SIG-M5 treated with dmso at 0.1 percent for 504 hours (cell line): ENCODE measurements at regions not wholly inside any gene's neighbourhood (a gene's known extent, or its start where the extent isn't known, plus 50 kb on each side); places are given as distances from the start of the nearest gene placed in this dataset.
"Not testable (repeated sequence)": the region's sequence is repeated elsewhere in the genome, so short reads cannot be mapped to it uniquely, and the experiment has no call there.

Experiments
- DNase-seq: peaks from one replicate; lab custom pipeline; 2025; ENCODE audit not compliant: unreplicated experiment; lab: John Stamatoyannopoulos, UW

DNA sequence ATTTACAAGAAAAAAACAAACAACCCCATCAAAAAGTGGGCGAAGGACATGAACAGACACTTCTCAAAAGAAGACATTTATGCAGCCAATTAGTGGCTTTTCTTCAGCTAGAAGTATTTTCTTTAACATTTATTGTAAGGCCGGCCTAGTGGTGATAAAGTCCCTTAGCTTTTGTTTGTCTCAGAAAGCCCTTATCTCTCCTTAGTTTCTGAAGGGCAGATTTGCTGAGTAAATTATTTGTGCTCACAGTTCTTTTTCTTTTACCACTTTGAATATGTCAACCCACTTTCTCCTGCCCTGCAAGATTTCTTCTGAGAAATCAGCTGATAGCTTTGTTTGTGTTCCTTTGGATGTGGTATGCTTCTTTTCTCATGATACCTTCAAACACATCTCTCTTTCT, 344.0 kb upstream of the SYNCRIP start:
- DNase-seq: no peak

GRCh38 chr6:85983032-85983659, 340.5 kb upstream of the SYNCRIP start:
- DNase-seq: no peak

DNA sequence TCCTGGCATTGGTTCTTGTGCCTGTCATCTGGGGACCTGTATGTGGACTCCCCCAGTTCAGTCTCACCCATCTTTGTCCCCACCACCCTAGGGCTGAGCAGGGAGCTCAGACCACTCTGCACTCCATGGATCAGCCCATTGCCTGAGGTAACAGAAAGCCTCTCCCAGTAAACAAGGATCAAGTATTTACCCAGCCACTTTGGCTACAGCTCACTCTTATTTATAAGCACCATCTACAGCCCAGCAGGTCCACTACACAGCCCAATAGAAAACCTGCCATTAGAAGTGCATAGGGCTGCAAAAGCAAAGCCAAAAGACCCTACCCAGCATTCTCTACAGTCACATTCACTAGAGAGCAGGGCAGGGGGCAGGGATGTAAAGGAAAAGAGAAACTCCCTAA, 335.0 kb upstream of the SYNCRIP start:
- no peak for DNase-seq

GRCh38 chr6:85975957-85976356, 333.3 kb upstream of the SYNCRIP start:
- DNase-seq: no peak

DNA sequence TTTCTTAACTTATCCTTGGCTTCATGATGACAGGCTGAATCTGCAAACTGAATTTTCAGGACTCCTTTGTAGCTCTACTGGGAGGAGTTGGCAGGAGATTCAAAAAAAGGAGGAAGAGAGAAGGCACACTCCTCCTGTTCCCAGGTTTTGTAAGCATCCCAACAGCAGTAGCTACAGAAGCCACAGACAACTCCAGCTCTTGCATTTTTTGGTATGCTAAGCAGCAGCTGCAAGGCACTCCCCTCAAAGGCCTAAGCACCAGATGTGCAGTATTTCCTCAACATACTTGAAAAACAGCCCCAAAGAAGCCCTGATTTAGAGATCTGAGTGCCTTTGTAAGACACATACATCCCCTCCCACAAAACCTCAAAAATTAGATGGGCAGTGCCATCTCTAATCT, 328.6 kb upstream of the SYNCRIP start:
- no peak for DNase-seq

- no peak for DNase-seq
Observed at GRCh38 chr6:85966828-85967227, 324.1 kb upstream of the SYNCRIP start.

DNA sequence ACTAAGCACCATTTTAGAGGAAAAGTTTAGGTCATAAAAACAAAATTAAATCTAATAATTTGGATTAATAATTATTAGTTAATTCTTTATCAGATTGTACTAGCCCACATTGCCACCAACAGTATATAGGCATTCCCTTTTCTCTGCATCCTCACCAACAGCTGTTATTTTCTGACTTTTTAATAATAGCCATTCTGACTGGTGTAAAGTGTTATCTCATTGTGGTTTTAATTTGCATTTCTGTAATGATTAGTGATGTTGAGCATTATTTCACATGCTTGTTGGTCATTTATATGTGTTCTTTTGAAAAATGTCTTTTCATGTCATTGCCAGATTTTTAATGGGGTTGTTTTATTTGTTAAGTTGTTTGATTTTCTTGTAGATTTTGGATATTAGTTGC, 319.1 kb upstream of the SYNCRIP start:
- DNase-seq: no peak

GRCh38 chr6:85961125-85961524, 318.4 kb upstream of the SYNCRIP start:
- DNase-seq: no peak

DNA sequence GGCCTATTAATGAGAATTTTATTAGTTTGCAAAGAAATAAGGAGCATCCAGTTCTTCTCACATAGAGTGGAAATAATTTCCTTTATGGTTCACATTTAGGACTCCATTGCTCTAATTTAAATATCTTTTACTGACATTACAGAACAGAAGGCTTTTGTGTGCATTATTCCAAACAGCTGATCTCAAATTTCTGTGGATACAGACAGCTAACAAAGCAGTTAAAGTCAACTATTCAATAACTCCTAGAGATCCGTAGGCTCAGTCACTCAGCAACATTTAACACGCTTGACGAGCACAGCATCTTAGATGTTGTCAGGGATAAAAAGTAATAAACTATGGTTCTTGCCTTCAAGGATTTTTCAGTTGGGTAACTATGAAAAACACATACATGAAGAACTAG, 305.8 kb upstream of the SYNCRIP start:
- no peak for DNase-seq

GRCh38 chr6:85945459-85946185, 302.9 kb upstream of the SYNCRIP start:
- no peak for DNase-seq

DNA sequence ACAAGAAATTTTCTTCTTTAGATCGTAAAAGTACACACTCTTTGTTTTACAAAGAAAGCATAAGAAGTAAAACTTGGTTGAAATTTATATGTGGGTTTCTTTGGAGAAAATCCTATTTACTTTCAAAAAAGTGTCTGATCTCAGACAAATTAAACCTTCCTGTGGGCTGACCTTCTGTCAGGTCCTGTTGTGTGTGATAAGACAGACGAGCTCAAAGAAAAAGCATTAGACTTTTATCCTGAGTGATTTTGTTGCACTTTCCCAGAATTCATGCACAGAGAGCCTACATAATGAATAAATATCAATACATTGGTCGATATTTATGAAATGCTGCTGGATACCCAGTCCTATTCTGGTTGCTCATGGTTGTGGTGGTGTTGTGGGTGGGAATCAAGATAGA, 302.1 kb upstream of the SYNCRIP start:
- no peak for DNase-seq

DNA sequence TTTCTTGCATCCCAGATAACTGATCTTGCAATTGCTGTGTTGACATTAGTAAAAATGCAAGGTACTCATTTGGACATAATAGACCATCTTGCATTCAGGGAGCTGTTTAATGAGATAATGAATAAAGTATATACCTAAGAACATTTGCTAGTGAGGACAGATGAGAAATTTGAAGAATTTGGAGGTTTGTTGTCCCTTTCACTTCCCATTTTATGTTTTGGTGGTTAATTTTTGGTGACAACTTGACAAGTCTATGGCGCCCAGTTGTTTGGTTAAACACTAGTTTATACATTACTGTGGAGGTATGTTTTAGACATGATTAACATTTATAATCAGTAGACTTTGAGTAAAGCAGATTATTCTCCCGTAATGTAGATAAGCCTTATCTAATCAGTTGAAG, 300.2 kb upstream of the SYNCRIP start:
- DNase-seq: no peak

- DNase-seq: no peak
Observed at GRCh38 chr6:85936916-85937315, 294.2 kb upstream of the SYNCRIP start.

DNA sequence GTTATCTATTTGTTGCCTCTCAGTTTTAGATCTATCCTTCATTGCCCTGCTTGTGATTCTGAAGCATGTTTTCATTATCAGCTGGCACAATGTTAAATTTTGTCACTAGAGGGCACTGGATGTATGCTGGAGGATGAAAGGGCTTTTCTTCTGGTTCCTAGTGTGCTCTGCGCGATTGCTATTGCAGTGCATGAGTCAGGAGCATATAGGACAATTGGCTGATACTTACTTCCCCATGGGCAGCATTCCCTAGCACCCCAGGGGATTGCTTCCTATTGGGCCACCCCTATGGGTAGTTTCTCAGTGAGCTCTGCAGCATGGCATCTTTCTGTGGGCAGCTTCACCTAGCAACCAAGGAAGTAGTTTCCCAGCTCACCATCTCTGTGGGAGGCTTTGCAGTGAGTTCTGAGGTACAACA, 280.3 kb upstream of the SYNCRIP start:
- peak; percentile 76 for DNase-seq

GRCh38 chr6:85920782-85921181, 278.1 kb upstream of the SYNCRIP start:
- DNase-seq: no peak

DNA sequence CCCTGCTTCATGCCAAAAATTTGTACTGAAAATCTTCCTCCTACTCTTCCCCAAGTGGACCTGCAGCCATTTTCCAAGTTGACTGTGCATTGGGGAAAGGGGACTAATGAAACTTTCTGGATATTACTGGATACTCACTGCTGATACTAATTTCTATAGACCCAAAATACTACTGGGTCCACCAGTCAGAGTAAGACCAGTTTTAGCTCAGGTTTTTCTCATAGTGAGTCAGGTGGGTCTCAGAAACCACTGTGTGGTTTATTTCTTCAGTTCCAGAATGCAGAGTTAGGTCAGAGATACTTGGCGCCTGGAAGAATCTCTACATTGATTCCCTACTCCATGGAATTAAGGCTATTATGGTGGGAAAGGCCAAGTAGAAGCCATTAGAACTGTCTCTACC, 274.8 kb upstream of the SYNCRIP start:
- DNase-seq: no peak

DNA sequence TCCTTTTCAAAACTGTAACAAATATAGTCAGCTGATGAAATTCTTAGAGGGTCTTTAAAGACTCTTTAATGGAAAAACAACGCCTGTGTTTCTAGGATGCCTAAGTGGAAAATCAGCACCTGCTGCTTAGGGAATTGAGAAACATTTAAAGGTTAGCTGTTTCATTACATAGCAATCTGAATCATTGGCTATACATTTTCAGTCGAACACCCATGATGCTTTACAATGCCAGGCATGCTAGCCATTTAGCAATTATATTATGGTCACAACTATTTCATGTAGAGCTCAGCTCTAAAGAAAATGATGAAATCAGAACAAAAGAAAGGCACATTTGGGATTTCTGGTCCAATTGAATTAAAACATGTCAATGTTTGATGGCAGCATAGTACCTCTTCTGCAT, 270.3 kb upstream of the SYNCRIP start:
- no peak for DNase-seq

- DNase-seq: no peak
Observed at GRCh38 chr6:85912582-85912981, 269.9 kb upstream of the SYNCRIP start.

DNA sequence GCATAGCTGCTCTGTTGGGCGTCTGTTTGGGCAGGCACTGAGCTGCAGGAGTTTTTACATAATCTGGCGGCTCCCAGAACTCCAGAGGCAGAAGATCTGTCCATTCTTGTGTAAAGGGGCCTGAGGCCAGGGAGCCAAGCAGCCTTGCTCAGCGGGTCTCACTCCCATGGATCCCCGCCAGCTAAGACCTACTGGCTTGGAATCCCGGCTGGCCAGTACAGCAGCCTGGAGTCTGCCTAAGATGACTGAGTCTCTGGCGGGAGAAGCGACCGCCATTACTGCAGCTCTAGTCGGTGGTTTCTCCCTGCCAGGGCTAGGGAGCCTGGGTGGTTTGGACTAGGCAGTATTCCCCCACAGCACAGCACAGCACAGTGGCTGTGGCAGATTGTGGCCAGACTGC, 268.4 kb upstream of the SYNCRIP start:
- no peak for DNase-seq

DNA sequence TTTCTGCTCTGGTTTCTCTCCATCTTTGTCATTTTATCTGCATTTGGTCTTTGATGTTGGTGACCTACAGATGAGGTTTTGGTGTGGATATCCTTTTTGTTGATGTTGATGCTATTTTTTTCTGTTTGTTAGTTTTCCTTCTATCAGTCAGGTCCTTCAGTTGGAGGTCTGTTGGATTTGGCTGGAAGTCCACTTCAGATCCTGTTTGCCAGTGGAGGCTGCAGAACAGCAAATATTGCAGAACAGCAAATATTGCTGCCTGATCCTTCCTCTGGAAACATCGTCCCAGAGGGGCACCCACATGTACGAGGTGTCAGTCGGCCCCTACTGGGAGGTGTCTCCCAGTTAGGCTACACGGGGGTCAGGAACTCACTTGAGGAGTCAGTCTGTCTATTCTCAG, 265.4 kb upstream of the SYNCRIP start:
- DNase-seq: not testable (repeated sequence)

- no peak for DNase-seq
Observed at GRCh38 chr6:85892346-85892745, 249.7 kb upstream of the SYNCRIP start.

DNA sequence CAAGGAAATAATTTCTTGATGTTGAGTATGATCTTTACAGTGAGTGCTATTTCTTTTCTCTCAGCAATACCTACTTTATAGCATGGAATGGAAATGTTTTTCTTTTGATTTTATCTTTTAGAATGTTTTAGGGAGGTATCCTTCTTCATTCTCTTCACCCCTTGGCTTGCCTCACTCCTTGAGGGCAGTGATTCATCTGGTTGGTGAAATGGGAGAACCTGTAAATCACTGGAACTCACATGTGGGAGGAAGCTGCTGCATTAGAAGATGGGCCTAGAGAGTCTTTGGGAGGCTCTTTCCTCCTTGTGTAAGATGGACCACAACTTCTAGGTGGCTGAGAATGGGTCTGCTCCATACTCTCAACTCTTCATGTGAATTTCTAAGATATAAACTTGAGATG, 244.8 kb upstream of the SYNCRIP start:
- no peak for DNase-seq

GRCh38 chr6:85868685-85869084, 226.0 kb upstream of the SYNCRIP start:
- DNase-seq: no peak
